Suprapubic skin (tissue), 4 donors: ENCODE measurements at regions not wholly inside any gene's neighbourhood (a gene's known extent, or its start where the extent isn't known, plus 50 kb on each side); places are given as distances from the start of the nearest gene placed in this dataset.

Experiments used
- DNase-seq, 2 donors: peaks; one replicate each; pipeline ENCODE4 v3.0.0-alpha.2; 2019; ENCODE audit warnings: low spot score in 2 of 2
- H3K27ac ChIP-seq: fragments of 200-600 bp; sonication (generic); one replicate; pipeline ENCODE4 v1.5.1; 2019
- H3K27me3 ChIP-seq: fragments of 200-600 bp; sonication (generic); one replicate; pipeline ENCODE4 v1.5.1; 2019
- H3K36me3 ChIP-seq: fragments of 200-600 bp; sonication (generic); one replicate; pipeline ENCODE4 v1.5.1; 2019
- H3K4me1 ChIP-seq: fragments of 200-600 bp; sonication (generic); one replicate; pipeline ENCODE4 v1.5.1; 2019
- H3K4me3 ChIP-seq: fragments of 200-600 bp; sonication (generic); one replicate; pipeline ENCODE4 v1.5.1; 2019; ENCODE audit warnings: mild to moderate bottlenecking
- H3K9me3 ChIP-seq: fragments of 200-600 bp; sonication (generic); one replicate; pipeline ENCODE4 v1.5.1; 2019
- EP300 ChIP-seq: sonication (generic); formaldehyde crosslinking; IDR thresholded peaks from one replicate; pipeline ENCODE4 v1.6.1; 2017; ENCODE audit warnings: antibody characterized with exemption
- POLR2A ChIP-seq, 2 donors: fragments of 450-650 bp; IDR thresholded peaks; one replicate each; pipeline ENCODE4 v1.6.1; 2017; ENCODE audit warnings: antibody characterized with exemption in 2 of 2, mild to moderate bottlenecking in 2 of 2, moderate library complexity in 2 of 2
- POLR2AphosphoS5 ChIP-seq, 3 donors: sonication (generic); formaldehyde crosslinking; IDR thresholded peaks; one replicate each; pipeline ENCODE4 v1.6.1; 2017; ENCODE audit warnings: antibody characterized with exemption in 3 of 3
- WGBS: methylation state at CpG from one replicate; pipeline ENCODE4 v1.1.5; 2018; 5-methylcytosine and 5-hydroxymethylcytosine counted together
- TF ChIP-seq, protein P1 (sequence below), 2 donors: fragments of 200-600 bp in 1 of 2; fragments of 450-650 bp in 1 of 2; sonication (generic) in 1 of 2; IDR thresholded peaks; one replicate each; pipeline ENCODE4 v1.5.1; 2016 to 2019; ENCODE audit warnings: antibody characterized with exemption in 2 of 2, mild to moderate bottlenecking in 1 of 2, moderate library complexity in 1 of 2

GRCh38 chrX:25527156-25527555 lies 511.4 kb upstream of the ARX start:
- no peak for DNase-seq
- TF ChIP-seq EP300, result no peak
- TF ChIP-seq, protein P1, sequence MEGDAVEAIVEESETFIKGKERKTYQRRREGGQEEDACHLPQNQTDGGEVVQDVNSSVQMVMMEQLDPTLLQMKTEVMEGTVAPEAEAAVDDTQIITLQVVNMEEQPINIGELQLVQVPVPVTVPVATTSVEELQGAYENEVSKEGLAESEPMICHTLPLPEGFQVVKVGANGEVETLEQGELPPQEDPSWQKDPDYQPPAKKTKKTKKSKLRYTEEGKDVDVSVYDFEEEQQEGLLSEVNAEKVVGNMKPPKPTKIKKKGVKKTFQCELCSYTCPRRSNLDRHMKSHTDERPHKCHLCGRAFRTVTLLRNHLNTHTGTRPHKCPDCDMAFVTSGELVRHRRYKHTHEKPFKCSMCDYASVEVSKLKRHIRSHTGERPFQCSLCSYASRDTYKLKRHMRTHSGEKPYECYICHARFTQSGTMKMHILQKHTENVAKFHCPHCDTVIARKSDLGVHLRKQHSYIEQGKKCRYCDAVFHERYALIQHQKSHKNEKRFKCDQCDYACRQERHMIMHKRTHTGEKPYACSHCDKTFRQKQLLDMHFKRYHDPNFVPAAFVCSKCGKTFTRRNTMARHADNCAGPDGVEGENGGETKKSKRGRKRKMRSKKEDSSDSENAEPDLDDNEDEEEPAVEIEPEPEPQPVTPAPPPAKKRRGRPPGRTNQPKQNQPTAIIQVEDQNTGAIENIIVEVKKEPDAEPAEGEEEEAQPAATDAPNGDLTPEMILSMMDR (IDR thresholded peaks at IDR 0.05), result no peak
- TF ChIP-seq POLR2A (IDR thresholded peaks at IDR 0.05), result no peak
- TF ChIP-seq POLR2AphosphoS5 (IDR thresholded peaks at IDR 0.05), result no peak
- WGBS, result 73% methylated on average over 1 of the region's 1 CpG

GRCh38 chrX:25527596-25527995 lies 511.8 kb upstream of the ARX start:
- Histone ChIP-seq H3K4me1 (no peaks in the 10 kb centered on the region), H3K4me3 (no peak overlapping the region), H3K9me3 (no peaks in the 10 kb centered on the region), H3K36me3 (no peaks in the 10 kb centered on the region), H3K27ac (no peak overlapping the region), H3K27me3 (no peaks in the 10 kb centered on the region)
- DNase-seq, result no peak
- WGBS, result 52% methylated on average over 3 of the region's 3 CpGs
- TF ChIP-seq EP300 (no peak), POLR2A (IDR thresholded peaks at IDR 0.05) (no peak), POLR2AphosphoS5 (IDR thresholded peaks at IDR 0.05) (no peak)
- TF ChIP-seq, protein P1 (IDR thresholded peaks at IDR 0.05), result no peak

More at GRCh38 chrX:25527156-25527555, 511.4 kb upstream of the ARX start:
- Histone ChIP-seq H3K27ac (no peak overlapping the region), H3K9me3 (no peaks in the 10 kb centered on the region), H3K4me3 (no peak overlapping the region), H3K4me1 (no peaks in the 10 kb centered on the region), H3K27me3 (no peaks in the 10 kb centered on the region), H3K36me3 (no peaks in the 10 kb centered on the region)

- no peaks in the 10 kb centered on the region for H3K4me1 ChIP-seq
- 90% methylated on average over 1 of the region's 1 CpG for WGBS
- no peak overlapping the region for H3K4me3 ChIP-seq
- H3K27ac ChIP-seq, result no peak overlapping the region
- TF ChIP-seq EP300 (no peak), POLR2A (IDR thresholded peaks at IDR 0.05) (no peak), POLR2AphosphoS5 (IDR thresholded peaks at IDR 0.05) (no peak)
- TF ChIP-seq, protein P1 (IDR thresholded peaks at IDR 0.05), result no peak
- no peaks in the 10 kb centered on the region for H3K9me3 ChIP-seq
- no peak for DNase-seq
- H3K27me3 ChIP-seq, result no peaks in the 10 kb centered on the region
- no peaks in the 10 kb centered on the region for H3K36me3 ChIP-seq
These were observed 515.3 kb upstream of the ARX start for GRCh38 chrX:25531096-25531495.

DNA sequence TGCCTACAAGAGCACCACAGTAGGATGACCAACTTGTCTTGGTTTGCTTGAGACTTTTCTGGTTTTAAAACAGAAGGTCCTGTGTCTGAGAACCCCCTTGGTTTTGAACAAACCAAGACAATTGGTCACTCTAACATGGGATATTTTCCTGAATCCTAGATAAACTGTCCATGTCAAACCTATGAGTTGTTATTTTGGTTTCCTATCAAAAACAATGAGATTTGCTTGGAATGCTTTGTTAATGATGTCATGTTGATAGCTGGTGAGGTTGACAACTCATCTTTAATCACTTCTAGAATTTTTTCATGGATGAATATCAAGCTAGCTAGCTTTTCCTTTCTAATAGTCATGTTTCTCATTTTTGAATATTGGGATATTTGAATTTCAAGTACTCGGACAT lies 518.3 kb upstream of the ARX start:
- H3K9me3 ChIP-seq, result no peaks in the 10 kb centered on the region
- no peak overlapping the region for H3K4me3 ChIP-seq
- 50% methylated on average over 1 of the region's 1 CpG for WGBS
- TF ChIP-seq POLR2AphosphoS5 (IDR thresholded peaks at IDR 0.05), result no peak
- TF ChIP-seq, protein P1 (IDR thresholded peaks at IDR 0.05), result no peak
- no peak for TF ChIP-seq POLR2A (IDR thresholded peaks at IDR 0.05)
- TF ChIP-seq EP300, result no peak
- no peaks in the 10 kb centered on the region for H3K36me3 ChIP-seq
- H3K27ac ChIP-seq, result no peak overlapping the region
- no peaks in the 10 kb centered on the region for H3K27me3 ChIP-seq
- H3K4me1 ChIP-seq, result no peaks in the 10 kb centered on the region
- DNase-seq, result no peak

- Histone ChIP-seq H3K9me3 (no peaks in the 10 kb centered on the region), H3K27ac (no peak overlapping the region), H3K27me3 (no peaks in the 10 kb centered on the region), H3K36me3 (no peaks in the 10 kb centered on the region), H3K4me1 (no peaks in the 10 kb centered on the region), H3K4me3 (no peak overlapping the region)
- DNase-seq, result no peak
- no peak for TF ChIP-seq EP300
- TF ChIP-seq, protein P1 (IDR thresholded peaks at IDR 0.05), result no peak
- TF ChIP-seq POLR2A (IDR thresholded peaks at IDR 0.05), result no peak
- TF ChIP-seq POLR2AphosphoS5 (IDR thresholded peaks at IDR 0.05), result no peak
- 92% methylated on average over 2 of the region's 2 CpGs for WGBS
These were observed 520.7 kb upstream of the ARX start for GRCh38 chrX:25536307-25536970.
